ENCODE measurements at regions not wholly inside any gene's neighbourhood (a gene's known extent, or its start where the extent isn't known, plus 50 kb on each side); places are given as distances from the start of the nearest gene placed in this dataset.

- Histone ChIP-seq H3K4me3 (ENCODE audit: low read length) (no peak overlapping the region), H3K4me1 (ENCODE audit: insufficient read depth, low read length) (no peaks in the 10 kb centered on the region), H3K36me3 (ENCODE audit: insufficient read depth, low read length) (no peaks in the 10 kb centered on the region), H3K27me3 (ENCODE audit: insufficient read depth, low read length, poor library complexity, severe bottlenecking) (no peaks in the 10 kb centered on the region), H3K27ac (ENCODE audit: low read depth, low read length) (no peak overlapping the region), H3K9me3 (ENCODE audit: low read length) (no peaks in the 10 kb centered on the region)
- POLR2A ChIA-PET, result interaction anchor here (0.6 kb wide), 1 partner anchor 529 kb away, joined by 6 read pairs; no protein-coding TSS in a partner anchor
- Mint-ChIP-seq H3K27ac (no peak overlapping the region), H3K27me3 (peaks cover 11 to 32% of the 10 kb centered on the region in 2 donors), H3K36me3 (peaks cover 0 to 3% (median 0%) of the 10 kb centered on the region in 3 donors), H3K4me1 (no peaks in the 10 kb centered on the region), H3K9me3 (no peaks in the 10 kb centered on the region), H3K4me3 (no peak overlapping the region)
- CTCF ChIA-PET, result no interaction called here
- no peak for DNase-seq
These were observed 391.8 kb downstream of the VPS13C start for GRCh38 chr15:61668444-61668843.

- CTCF ChIA-PET, result interaction anchor here (0.8 kb wide), 1 partner anchor 8 kb away, joined by 3 read pairs; no protein-coding TSS in a partner anchor
- H3K36me3 Mint-ChIP-seq, result no peaks in the 10 kb centered on the region
These were observed 398.5 kb downstream of the VPS13C start for GRCh38 chr15:61661791-61662190.

GRCh38 chr15:61660579-61660978, 399.7 kb downstream of the VPS13C start:
- Mint-ChIP-seq H3K36me3 (no peaks in the 10 kb centered on the region), H3K27ac (no peak overlapping the region), H3K4me1 (no peaks in the 10 kb centered on the region), H3K27me3 (peaks cover 17 to 41% of the 10 kb centered on the region in 2 donors), H3K4me3 (no peak overlapping the region), H3K9me3 (no peaks in the 10 kb centered on the region)
- ChIA-PET CTCF (no interaction called here), POLR2A (no interaction called here)
- DNase-seq, result no peak
- Histone ChIP-seq H3K4me3 (ENCODE audit: low read length) (no peak overlapping the region), H3K36me3 (ENCODE audit: insufficient read depth, low read length) (no peaks in the 10 kb centered on the region), H3K4me1 (ENCODE audit: insufficient read depth, low read length) (no peaks in the 10 kb centered on the region), H3K27ac (ENCODE audit: low read depth, low read length) (no peak overlapping the region), H3K27me3 (ENCODE audit: insufficient read depth, low read length, poor library complexity, severe bottlenecking) (no peaks in the 10 kb centered on the region), H3K9me3 (ENCODE audit: low read length) (no peaks in the 10 kb centered on the region)

More at GRCh38 chr15:61661791-61662190, 398.5 kb downstream of the VPS13C start:
- no peak overlapping the region for H3K4me3 Mint-ChIP-seq
- H3K27me3 ChIP-seq (ENCODE audit: insufficient read depth, low read length, poor library complexity, severe bottlenecking), result no peaks in the 10 kb centered on the region
- no peak overlapping the region for H3K27ac Mint-ChIP-seq
- H3K27ac ChIP-seq (ENCODE audit: low read depth, low read length), result no peak overlapping the region
- H3K36me3 ChIP-seq (ENCODE audit: insufficient read depth, low read length), result no peaks in the 10 kb centered on the region
- POLR2A ChIA-PET, result no interaction called here
- H3K9me3 Mint-ChIP-seq, result no peaks in the 10 kb centered on the region
- H3K4me3 ChIP-seq (ENCODE audit: low read length), result no peak overlapping the region
- H3K27me3 Mint-ChIP-seq, result peaks cover 19 to 40% of the 10 kb centered on the region in 2 donors
- H3K4me1 Mint-ChIP-seq, result no peaks in the 10 kb centered on the region
- H3K9me3 ChIP-seq (ENCODE audit: low read length), result no peaks in the 10 kb centered on the region
- H3K4me1 ChIP-seq (ENCODE audit: insufficient read depth, low read length), result no peaks in the 10 kb centered on the region
- no peak for DNase-seq

GRCh38 chr15:61659566-61660190, 400.6 kb downstream of the VPS13C start:
- Histone ChIP-seq H3K36me3 (ENCODE audit: insufficient read depth, low read length) (no peaks in the 10 kb centered on the region), H3K27ac (ENCODE audit: low read depth, low read length) (no peak overlapping the region), H3K4me3 (ENCODE audit: low read length) (no peak overlapping the region), H3K4me1 (ENCODE audit: insufficient read depth, low read length) (no peaks in the 10 kb centered on the region), H3K9me3 (ENCODE audit: low read length) (no peaks in the 10 kb centered on the region), H3K27me3 (ENCODE audit: insufficient read depth, low read length, poor library complexity, severe bottlenecking) (no peaks in the 10 kb centered on the region)
- Mint-ChIP-seq H3K4me3 (no peak overlapping the region), H3K36me3 (no peaks in the 10 kb centered on the region), H3K4me1 (no peaks in the 10 kb centered on the region), H3K27ac (no peak overlapping the region), H3K9me3 (no peaks in the 10 kb centered on the region), H3K27me3 (peaks cover 15 to 32% of the 10 kb centered on the region in 2 donors)
- ChIA-PET POLR2A (no interaction called here), CTCF (no interaction called here)
- DNase-seq, result no peak

GRCh38 chr15:61657461-61657860, 402.8 kb downstream of the VPS13C start:
- Histone ChIP-seq H3K27ac (ENCODE audit: low read depth, low read length) (no peak overlapping the region), H3K4me1 (ENCODE audit: insufficient read depth, low read length) (no peaks in the 10 kb centered on the region), H3K9me3 (ENCODE audit: low read length) (no peaks in the 10 kb centered on the region), H3K27me3 (ENCODE audit: insufficient read depth, low read length, poor library complexity, severe bottlenecking) (no peaks in the 10 kb centered on the region), H3K36me3 (ENCODE audit: insufficient read depth, low read length) (no peaks in the 10 kb centered on the region), H3K4me3 (ENCODE audit: low read length) (no peak overlapping the region)
- Mint-ChIP-seq H3K36me3 (no peaks in the 10 kb centered on the region), H3K9me3 (no peaks in the 10 kb centered on the region), H3K27ac (no peak overlapping the region), H3K27me3 (peaks cover 11 to 19% of the 10 kb centered on the region in 2 donors), H3K4me3 (no peak overlapping the region), H3K4me1 (no peaks in the 10 kb centered on the region)
- ChIA-PET CTCF (no interaction called here), POLR2A (no interaction called here)
- no peak for DNase-seq

- no peaks in the 10 kb centered on the region for H3K4me1 Mint-ChIP-seq
- Histone ChIP-seq H3K4me3 (ENCODE audit: low read length) (no peak overlapping the region), H3K36me3 (ENCODE audit: insufficient read depth, low read length) (no peaks in the 10 kb centered on the region), H3K4me1 (ENCODE audit: insufficient read depth, low read length) (no peaks in the 10 kb centered on the region), H3K27ac (ENCODE audit: low read depth, low read length) (no peak overlapping the region), H3K9me3 (ENCODE audit: low read length) (no peaks in the 10 kb centered on the region), H3K27me3 (ENCODE audit: insufficient read depth, low read length, poor library complexity, severe bottlenecking) (no peaks in the 10 kb centered on the region)
- DNase-seq, result no peak
- POLR2A ChIA-PET, result no interaction called here
- peaks cover 10% of the 10 kb centered on the region in 2 donors for H3K27me3 Mint-ChIP-seq
- CTCF ChIA-PET, result no interaction called here
- no peak overlapping the region for H3K4me3 Mint-ChIP-seq
- no peaks in the 10 kb centered on the region for H3K9me3 Mint-ChIP-seq
- H3K36me3 Mint-ChIP-seq, result no peaks in the 10 kb centered on the region
- H3K27ac Mint-ChIP-seq, result no peak overlapping the region
These were observed 403.9 kb downstream of the VPS13C start for GRCh38 chr15:61656391-61656790.

- no peak for DNase-seq
- peaks cover 10 to 12% of the 10 kb centered on the region in 2 donors for H3K27me3 Mint-ChIP-seq
- Histone ChIP-seq H3K27me3 (ENCODE audit: insufficient read depth, low read length, poor library complexity, severe bottlenecking) (no peaks in the 10 kb centered on the region), H3K27ac (ENCODE audit: low read depth, low read length) (no peak overlapping the region), H3K36me3 (ENCODE audit: insufficient read depth, low read length) (no peaks in the 10 kb centered on the region), H3K4me1 (ENCODE audit: insufficient read depth, low read length) (no peaks in the 10 kb centered on the region), H3K4me3 (ENCODE audit: low read length) (no peak overlapping the region), H3K9me3 (ENCODE audit: low read length) (no peaks in the 10 kb centered on the region)
- peak overlapping the region in 1 of 8 donors; percentile 75 for H3K27ac Mint-ChIP-seq
- no peaks in the 10 kb centered on the region for H3K4me1 Mint-ChIP-seq
- no peaks in the 10 kb centered on the region for H3K9me3 Mint-ChIP-seq
- H3K36me3 Mint-ChIP-seq, result no peaks in the 10 kb centered on the region
- ChIA-PET CTCF (no interaction called here), POLR2A (no interaction called here)
- H3K4me3 Mint-ChIP-seq, result no peak overlapping the region
These were observed 404.4 kb downstream of the VPS13C start for GRCh38 chr15:61655881-61656280.

- DNase-seq, result no peak
- Histone ChIP-seq H3K36me3 (ENCODE audit: insufficient read depth, low read length) (no peaks in the 10 kb centered on the region), H3K4me3 (ENCODE audit: low read length) (no peak overlapping the region), H3K4me1 (ENCODE audit: insufficient read depth, low read length) (no peaks in the 10 kb centered on the region), H3K27ac (ENCODE audit: low read depth, low read length) (no peak overlapping the region), H3K9me3 (ENCODE audit: low read length) (no peaks in the 10 kb centered on the region), H3K27me3 (ENCODE audit: insufficient read depth, low read length, poor library complexity, severe bottlenecking) (no peaks in the 10 kb centered on the region)
- ChIA-PET POLR2A (no interaction called here), CTCF (no interaction called here)
- Mint-ChIP-seq H3K36me3 (no peaks in the 10 kb centered on the region), H3K4me1 (no peaks in the 10 kb centered on the region), H3K27ac (no peak overlapping the region), H3K9me3 (no peaks in the 10 kb centered on the region), H3K4me3 (no peak overlapping the region), H3K27me3 (peaks cover 7 to 14% of the 10 kb centered on the region in 2 donors)
These were observed 405.3 kb downstream of the VPS13C start for GRCh38 chr15:61654918-61655317.
